ENCODE measurements at regions not wholly inside any gene's neighbourhood (a gene's known extent, or its start where the extent isn't known, plus 50 kb on each side); places are given as distances from the start of the nearest gene placed in this dataset.
A peak's percentile ranks its signal among the peaks of the same experiment; 100 is the strongest.

DNA sequence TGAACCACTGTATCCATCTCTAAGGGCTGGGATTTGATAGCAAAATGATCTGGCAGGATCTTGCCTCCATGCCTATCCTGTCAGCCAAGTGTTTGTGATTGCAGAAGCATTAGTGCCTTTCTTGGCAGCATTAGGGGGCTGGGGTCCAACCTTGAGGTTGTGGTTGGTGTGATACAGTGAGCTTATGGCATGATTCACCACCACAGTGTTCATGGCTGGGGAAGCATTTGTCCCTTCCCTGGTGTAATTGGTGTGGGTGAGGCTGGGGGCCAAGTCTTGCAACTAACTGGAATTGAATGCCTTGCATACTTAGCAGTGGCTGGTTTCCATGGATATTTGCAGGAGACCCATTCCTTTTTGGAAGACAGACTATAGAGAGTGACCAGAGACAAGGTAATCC is 271.0 kb upstream of the TBL1XR1 start:
- no peak overlapping the region for H3K4me3 ChIP-seq (ENCODE audit: low read length)
- TF ChIP-seq, protein P1, sequence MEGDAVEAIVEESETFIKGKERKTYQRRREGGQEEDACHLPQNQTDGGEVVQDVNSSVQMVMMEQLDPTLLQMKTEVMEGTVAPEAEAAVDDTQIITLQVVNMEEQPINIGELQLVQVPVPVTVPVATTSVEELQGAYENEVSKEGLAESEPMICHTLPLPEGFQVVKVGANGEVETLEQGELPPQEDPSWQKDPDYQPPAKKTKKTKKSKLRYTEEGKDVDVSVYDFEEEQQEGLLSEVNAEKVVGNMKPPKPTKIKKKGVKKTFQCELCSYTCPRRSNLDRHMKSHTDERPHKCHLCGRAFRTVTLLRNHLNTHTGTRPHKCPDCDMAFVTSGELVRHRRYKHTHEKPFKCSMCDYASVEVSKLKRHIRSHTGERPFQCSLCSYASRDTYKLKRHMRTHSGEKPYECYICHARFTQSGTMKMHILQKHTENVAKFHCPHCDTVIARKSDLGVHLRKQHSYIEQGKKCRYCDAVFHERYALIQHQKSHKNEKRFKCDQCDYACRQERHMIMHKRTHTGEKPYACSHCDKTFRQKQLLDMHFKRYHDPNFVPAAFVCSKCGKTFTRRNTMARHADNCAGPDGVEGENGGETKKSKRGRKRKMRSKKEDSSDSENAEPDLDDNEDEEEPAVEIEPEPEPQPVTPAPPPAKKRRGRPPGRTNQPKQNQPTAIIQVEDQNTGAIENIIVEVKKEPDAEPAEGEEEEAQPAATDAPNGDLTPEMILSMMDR (conservative IDR thresholded peaks at IDR 0.05; ENCODE audit: low read depth, low read length), result no peak
- peak; percentile 100 for DNase-seq (ENCODE audit: low read depth)

DNA sequence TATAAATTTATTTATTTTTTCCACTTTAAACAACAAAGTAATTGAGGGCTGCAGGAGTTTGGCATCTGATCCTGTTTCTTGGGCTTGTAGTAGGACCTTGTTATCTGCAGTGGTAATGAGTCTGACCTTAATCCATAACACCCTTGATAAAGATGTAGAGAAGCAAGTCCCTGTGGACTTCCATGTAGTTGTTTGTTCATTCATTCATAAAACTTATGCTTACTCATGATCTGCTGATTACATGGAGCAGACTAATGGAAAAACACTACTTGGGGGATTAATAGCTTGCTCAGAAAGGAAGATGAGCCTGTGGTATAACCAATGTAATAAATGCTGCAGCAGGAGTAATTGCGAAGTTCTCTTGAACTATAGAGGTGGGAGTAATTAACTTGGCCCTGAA is 271.5 kb upstream of the TBL1XR1 start:
- no peak overlapping the region for H3K4me3 ChIP-seq (ENCODE audit: low read length)
- peak; percentile 94 for DNase-seq (ENCODE audit: low read depth)
- TF ChIP-seq, protein P1 (conservative IDR thresholded peaks at IDR 0.05; ENCODE audit: low read depth, low read length), result no peak

DNA sequence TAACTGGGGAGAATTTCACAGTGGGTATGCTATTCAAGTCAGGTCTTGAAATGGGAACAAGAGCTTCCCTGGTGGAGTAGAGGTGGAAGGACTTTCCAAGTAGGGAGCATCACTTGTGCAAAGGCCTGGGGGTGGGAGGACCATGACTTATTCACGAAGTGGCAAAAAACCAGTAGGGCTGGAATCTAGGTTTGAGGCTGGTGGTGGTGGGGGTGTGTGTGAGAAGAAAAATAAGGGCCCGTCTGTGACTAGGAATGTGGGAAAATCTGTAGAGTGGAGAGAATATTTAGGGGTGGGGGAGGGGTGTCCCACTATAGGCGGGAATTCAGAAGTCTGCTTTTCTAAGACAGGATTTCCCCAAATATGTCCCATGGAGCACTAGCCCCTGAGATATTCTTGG is 271.9 kb upstream of the TBL1XR1 start:
- TF ChIP-seq, protein P1 (conservative IDR thresholded peaks at IDR 0.05; ENCODE audit: low read depth, low read length), result no peak
- no peak for DNase-seq (ENCODE audit: low read depth)
- H3K4me3 ChIP-seq (ENCODE audit: low read length), result no peak overlapping the region

DNA sequence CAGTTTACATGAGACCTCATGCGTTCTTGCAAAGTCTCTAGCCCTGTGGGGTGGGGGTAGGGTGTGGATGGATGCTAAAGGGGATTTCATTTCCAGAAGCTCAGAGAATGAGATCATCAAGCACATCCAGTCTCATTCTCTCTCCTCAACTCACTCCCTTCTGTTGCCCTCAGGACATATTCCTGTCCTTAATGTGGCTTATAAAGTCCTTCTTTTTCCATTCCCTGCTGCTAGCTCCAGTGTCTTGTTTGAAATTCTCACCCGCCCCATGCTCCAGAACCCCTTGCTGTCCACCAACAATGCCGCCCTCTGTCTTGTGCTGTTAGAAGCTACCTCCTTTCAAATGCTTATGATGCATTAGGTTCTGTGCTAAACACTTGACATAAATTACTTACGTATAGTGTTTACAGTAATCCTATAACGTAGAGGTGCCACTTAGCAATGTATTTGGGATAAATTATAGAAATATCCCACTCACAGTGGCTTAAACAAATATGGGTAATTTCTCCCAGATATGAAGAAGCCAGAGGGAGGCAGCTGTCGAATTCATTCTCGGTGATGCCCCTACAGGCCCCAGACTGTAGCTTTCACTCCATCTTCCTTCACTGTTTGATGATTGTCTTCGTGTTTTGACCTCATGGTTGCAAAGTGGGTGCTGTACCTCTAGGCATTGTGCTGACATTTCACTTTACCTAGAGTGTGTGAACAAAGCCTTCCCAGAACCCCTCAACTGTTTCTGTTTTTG is 273.1 kb upstream of the TBL1XR1 start:
- DNase-seq (ENCODE audit: low read depth), result no peak
- no peak overlapping the region for H3K4me3 ChIP-seq (ENCODE audit: low read length)
- TF ChIP-seq, protein P1 (conservative IDR thresholded peaks at IDR 0.05; ENCODE audit: low read depth, low read length), result no peak

DNA sequence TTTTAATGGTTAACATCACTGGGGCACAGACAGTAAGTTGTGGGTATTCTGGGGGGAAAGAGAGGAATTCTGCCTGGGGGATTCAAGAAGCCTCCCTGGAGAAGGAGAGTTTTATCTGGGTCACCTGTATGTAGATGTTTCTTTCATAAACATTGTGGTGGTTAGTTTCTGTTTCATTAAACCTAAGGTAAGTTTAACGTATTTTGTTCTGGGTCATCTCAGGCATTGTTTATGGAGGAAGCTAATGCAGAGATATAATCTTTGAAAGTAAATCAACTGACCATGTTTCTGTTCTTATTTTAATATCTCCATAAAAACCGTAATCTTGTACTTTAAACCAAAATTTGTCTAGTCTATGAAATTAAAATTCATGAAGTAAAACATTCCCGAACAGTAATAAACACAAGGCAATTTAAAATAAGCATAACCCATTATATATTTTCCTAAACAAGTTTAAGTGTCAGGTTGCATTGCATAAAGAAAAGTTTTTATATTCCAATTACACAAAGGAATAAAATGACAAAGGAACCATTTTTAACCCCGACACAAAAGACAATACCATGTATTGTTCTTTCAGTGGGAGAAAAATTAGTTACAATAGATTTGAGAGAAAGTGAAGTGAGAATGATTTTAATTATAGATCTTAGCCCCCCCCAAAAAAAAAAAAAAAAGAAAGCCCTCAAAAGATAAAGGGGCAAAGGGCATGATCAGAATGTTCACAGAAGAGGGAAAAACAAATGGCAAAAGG is 274.6 kb upstream of the TBL1XR1 start:
- TF ChIP-seq, protein P1 (conservative IDR thresholded peaks at IDR 0.05; ENCODE audit: low read depth, low read length), result no peak
- H3K4me3 ChIP-seq (ENCODE audit: low read length), result no peak overlapping the region
- DNase-seq (ENCODE audit: low read depth), result no peak

DNA sequence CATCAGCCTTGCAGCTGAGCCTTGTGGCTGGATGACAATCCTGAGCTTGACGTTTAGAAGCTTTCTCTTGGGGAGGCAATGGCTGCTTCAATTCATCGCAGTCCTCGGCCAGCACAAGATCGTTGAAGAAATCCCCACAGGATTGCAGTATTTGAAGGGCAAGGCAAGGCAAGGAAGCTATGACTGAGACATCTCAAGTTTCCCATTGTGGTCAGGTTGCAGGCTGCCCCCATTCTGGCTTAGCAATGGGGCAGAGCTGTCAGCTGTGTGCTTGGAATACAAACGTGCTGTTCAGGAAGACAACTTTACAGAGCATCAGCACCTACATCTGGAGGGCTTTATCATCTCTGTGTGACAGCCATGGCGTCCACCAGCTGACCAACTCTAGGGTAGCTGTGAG is 275.9 kb upstream of the TBL1XR1 start:
- TF ChIP-seq, protein P1 (conservative IDR thresholded peaks at IDR 0.05; ENCODE audit: low read depth, low read length), result no peak
- DNase-seq (ENCODE audit: low read depth), result no peak
- H3K4me3 ChIP-seq (ENCODE audit: low read length), result no peak overlapping the region

DNA sequence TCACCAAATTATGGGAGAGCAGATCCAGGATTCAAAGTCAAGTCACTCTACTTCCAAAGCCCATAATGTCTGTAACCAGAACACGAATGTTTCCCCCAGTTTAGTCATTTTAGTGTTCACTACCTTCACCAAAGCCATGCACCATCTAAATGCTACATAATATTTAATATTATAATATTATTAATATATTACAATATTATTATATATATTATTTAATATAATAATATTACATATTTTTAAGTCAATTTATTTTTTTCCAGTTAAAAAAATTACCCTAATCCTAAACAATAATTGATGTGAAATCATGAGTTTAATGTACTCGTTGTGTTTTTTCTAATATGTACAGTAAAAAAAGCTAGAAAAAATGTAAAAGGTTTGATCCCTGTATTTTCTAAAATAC is 276.6 kb upstream of the TBL1XR1 start:
- TF ChIP-seq, protein P1 (conservative IDR thresholded peaks at IDR 0.05; ENCODE audit: low read depth, low read length), result no peak
- no peak for DNase-seq (ENCODE audit: low read depth)
- H3K4me3 ChIP-seq (ENCODE audit: low read length), result no peak overlapping the region
